HFF-Myc (cell line): ENCODE measurements at regions not wholly inside any gene's neighbourhood (a gene's known extent, or its start where the extent isn't known, plus 50 kb on each side); places are given as distances from the start of the nearest gene placed in this dataset.

ENCODE experiments used
- DNase-seq: peaks from one replicate; pipeline ENCODE4 v3.0.0-alpha.2; 2011; ENCODE audit warnings: low read depth; ENCODE audit errors: extremely low read depth
- H3K4me3 ChIP-seq: replicated peaks from 2 replicates; pipeline ENCODE4 v1.5.1; 2011; ENCODE audit warnings: low read depth, mild to moderate bottlenecking, control low read depth, low read length
- CTCF ChIP-seq: IDR thresholded peaks from 2 replicates; pipeline ENCODE4 v1.5.1; 2012; ENCODE audit warnings: mild to moderate bottlenecking, low read depth, low read length, control low read depth; ENCODE audit errors: missing control alignments

GRCh38 chr12:22765421-22766130 is 140.6 kb downstream of the ETNK1 start:
- no peak overlapping the region for H3K4me3 ChIP-seq
- DNase-seq: no peak
- no peak for TF ChIP-seq CTCF

GRCh38 chr12:22766911-22767420 is 142.0 kb downstream of the ETNK1 start:
- no peak for DNase-seq
- H3K4me3 ChIP-seq: no peak overlapping the region
- TF ChIP-seq CTCF: no peak

- H3K4me3 ChIP-seq: no peak overlapping the region
- TF ChIP-seq CTCF: no peak
- DNase-seq: no peak
Measured at GRCh38 chr12:22781339-22781738, 156.4 kb downstream of the ETNK1 start.

- TF ChIP-seq CTCF: no peak
- no peak overlapping the region for H3K4me3 ChIP-seq
- DNase-seq: no peak
Measured at GRCh38 chr12:22787557-22787956, 162.6 kb downstream of the ETNK1 start.

- H3K4me3 ChIP-seq: no peak overlapping the region
- no peak for DNase-seq
- TF ChIP-seq CTCF: no peak
Measured at GRCh38 chr12:22788913-22789312, 163.9 kb downstream of the ETNK1 start.

- TF ChIP-seq CTCF: no peak
- no peak for DNase-seq
- no peak overlapping the region for H3K4me3 ChIP-seq
Measured at GRCh38 chr12:22792138-22792537, 167.2 kb downstream of the ETNK1 start.

GRCh38 chr12:22794017-22794416 is 169.0 kb downstream of the ETNK1 start:
- no peak for TF ChIP-seq CTCF
- no peak overlapping the region for H3K4me3 ChIP-seq
- no peak for DNase-seq
